Activated CD8-positive, alpha-beta T cell treated with anti-CD3 and anti-CD28 coated beads, Interleukin-2, amount 10 ng/mL, durations not matched to agents 7 days and 5 days (primary cell): ENCODE measurements at regions not wholly inside any gene's neighbourhood (a gene's known extent, or its start where the extent isn't known, plus 50 kb on each side); places are given as distances from the start of the nearest gene placed in this dataset.

Experiments used
- ATAC-seq: fragments of 150-1000 bp; cut with Tn5 transposase; one replicate; pipeline ENCODE4 v1.10.0; 2021; ENCODE audit warnings: moderate library complexity
- CTCF ChIA-PET: fragments of 350-600 bp; sonication (Branson Sonifier 250); formaldehyde crosslinking; loops from one replicate; lab custom pipeline; 2021; ENCODE audit warnings: antibody characterized with exemption; lab: Charles Lee
- POLR2A ChIA-PET: fragments of 350-600 bp; sonication (Branson Sonifier 250); formaldehyde crosslinking; loops from one replicate; lab custom pipeline; 2021; ENCODE audit warnings: antibody characterized with exemption; lab: Charles Lee
- DNase-seq: peaks from one replicate; pipeline ENCODE4 v3.0.0-alpha.2; 2020
- H3K27ac Mint-ChIP-seq: one replicate; pipeline ENCODE4 v1.8.0; 2021; ENCODE audit warnings: mild to moderate bottlenecking, mixed read lengths
- H3K27me3 Mint-ChIP-seq: one replicate; pipeline ENCODE4 v1.8.0; 2021; ENCODE audit warnings: low read depth, mixed read lengths
- H3K36me3 Mint-ChIP-seq: one replicate; pipeline ENCODE4 v1.8.0; 2021; ENCODE audit warnings: low read depth, mixed read lengths
- H3K4me1 Mint-ChIP-seq: one replicate; pipeline ENCODE4 v1.8.0; 2021; ENCODE audit warnings: low read depth, mixed read lengths
- H3K4me3 Mint-ChIP-seq: one replicate; pipeline ENCODE4 v1.8.0; 2021; ENCODE audit warnings: mild to moderate bottlenecking, mixed read lengths
- H3K9me3 Mint-ChIP-seq: one replicate; pipeline ENCODE4 v1.8.0; 2022; ENCODE audit warnings: mixed read lengths; ENCODE audit not compliant: insufficient read depth

DNA sequence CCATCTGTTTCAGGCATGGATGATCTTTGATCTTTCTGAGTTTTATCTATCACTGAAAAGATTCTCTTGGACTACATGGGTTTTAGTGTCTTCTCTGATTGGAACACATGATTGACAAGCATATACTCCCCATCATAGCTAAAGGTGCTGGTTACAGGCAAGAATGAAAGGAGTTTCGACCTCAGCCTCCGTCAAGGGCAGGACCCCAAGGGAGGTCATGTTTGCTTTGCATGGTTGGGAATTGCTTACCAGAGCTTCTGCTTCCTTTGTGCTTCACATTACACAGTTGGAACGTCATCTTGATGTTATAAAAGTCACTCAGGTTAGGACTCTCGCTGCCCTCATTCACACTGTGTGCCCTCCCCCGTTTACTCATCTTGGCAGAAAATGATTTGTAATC is 287.7 kb downstream of the PIK3C3 start:
- ChIA-PET POLR2A (no interaction called here), CTCF (no interaction called here)
- Mint-ChIP-seq H3K9me3 (peaks cover 4% of the 10 kb centered on the region), H3K4me3 (no peak overlapping the region), H3K36me3 (no peaks in the 10 kb centered on the region), H3K27ac (no peak overlapping the region), H3K4me1 (no peaks in the 10 kb centered on the region), H3K27me3 (no peaks in the 10 kb centered on the region)
- ATAC-seq, result no peak
- DNase-seq, result no peak

DNA sequence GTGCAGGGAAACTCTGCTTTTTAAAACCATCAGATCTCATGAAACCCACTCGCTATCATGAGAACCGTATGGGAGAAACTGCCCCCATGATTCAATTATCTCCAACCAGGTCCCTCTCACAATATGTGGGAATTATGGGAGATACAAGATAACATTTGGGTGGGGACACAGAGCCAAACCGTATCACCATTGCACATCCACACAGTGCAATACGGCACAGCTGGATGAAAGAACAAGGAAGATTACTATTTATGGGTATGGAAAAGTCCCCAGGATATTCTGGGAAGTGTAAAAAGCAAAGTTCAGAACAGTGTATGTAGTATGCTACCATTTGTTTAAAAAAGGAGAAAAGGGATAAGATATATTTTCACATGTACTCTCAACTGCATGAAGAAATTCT is 290.1 kb downstream of the PIK3C3 start:
- ATAC-seq (no peak), DNase-seq (no peak)
- ChIA-PET CTCF (no interaction called here), POLR2A (no interaction called here)
- H3K36me3 Mint-ChIP-seq, result no peaks in the 10 kb centered on the region
- no peak overlapping the region for H3K27ac Mint-ChIP-seq
- H3K9me3 Mint-ChIP-seq, result no peaks in the 10 kb centered on the region
- H3K4me1 Mint-ChIP-seq, result no peaks in the 10 kb centered on the region
- H3K4me3 Mint-ChIP-seq, result no peak overlapping the region
- H3K27me3 Mint-ChIP-seq, result no peaks in the 10 kb centered on the region

DNA sequence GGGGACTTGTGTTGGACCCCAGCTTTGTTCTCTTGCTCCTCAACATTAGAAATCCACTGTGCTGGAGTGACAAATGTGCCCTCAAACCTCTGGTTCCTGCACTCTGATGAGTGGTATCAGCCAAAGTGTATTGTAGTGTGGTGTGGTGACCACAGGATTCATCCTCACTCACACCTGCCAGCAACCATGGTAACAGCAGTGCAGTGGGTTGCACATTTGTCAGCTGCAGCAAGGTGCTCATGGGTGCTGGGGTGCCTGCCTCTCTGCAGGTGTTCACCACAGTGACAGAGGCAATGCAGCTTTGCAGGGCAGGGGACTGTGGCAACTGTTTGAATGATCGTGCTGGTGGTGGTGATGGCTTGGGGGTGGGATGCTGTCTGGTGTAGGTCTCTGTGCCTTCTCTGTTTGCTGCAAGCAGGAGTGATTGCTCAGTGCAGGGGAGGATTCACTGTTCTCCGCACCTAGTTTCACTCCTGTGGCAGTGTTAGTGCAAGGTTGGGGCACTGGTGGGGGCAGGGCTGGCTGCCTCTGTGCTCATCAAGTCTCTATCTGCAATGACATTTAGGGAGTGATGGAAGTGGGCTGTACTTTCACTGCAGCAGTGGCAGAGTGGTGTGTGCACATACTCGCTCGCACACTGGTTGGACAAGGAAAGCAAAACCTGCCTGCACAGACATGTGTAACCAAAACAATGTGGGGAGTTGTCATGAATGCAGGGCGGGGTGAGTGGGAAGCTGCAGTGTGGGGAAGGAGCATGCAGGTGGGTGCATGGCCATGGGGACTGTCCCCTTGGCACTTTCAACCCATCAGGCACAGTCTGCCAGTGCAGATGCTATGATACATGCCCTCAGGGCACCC is 301.1 kb downstream of the PIK3C3 start:
- H3K36me3 Mint-ChIP-seq, result no peaks in the 10 kb centered on the region

GRCh38 chr18:42258301-42258965 is 303.4 kb downstream of the PIK3C3 start:
- Mint-ChIP-seq H3K9me3 (no peaks in the 10 kb centered on the region), H3K36me3 (no peaks in the 10 kb centered on the region), H3K27ac (no peak overlapping the region), H3K4me3 (no peak overlapping the region), H3K27me3 (no peaks in the 10 kb centered on the region), H3K4me1 (no peaks in the 10 kb centered on the region)
- POLR2A ChIA-PET, result no interaction called here
- CTCF ChIA-PET, result no interaction called here
- DNase-seq, result no peak
- ATAC-seq, result no peak

More for the DNA sequence above, 301.1 kb downstream of the PIK3C3 start:
- Mint-ChIP-seq H3K27me3 (no peaks in the 10 kb centered on the region), H3K4me3 (no peak overlapping the region), H3K9me3 (no peaks in the 10 kb centered on the region), H3K4me1 (no peaks in the 10 kb centered on the region), H3K27ac (no peak overlapping the region)
- ChIA-PET POLR2A (no interaction called here), CTCF (no interaction called here)
- no peak for ATAC-seq
- no peak for DNase-seq

GRCh38 chr18:42261731-42262130 is 306.7 kb downstream of the PIK3C3 start:
- no peak for DNase-seq
- no peak for ATAC-seq
- ChIA-PET POLR2A (no interaction called here), CTCF (no interaction called here)
- H3K27ac Mint-ChIP-seq, result no peak overlapping the region
- no peaks in the 10 kb centered on the region for H3K4me1 Mint-ChIP-seq
- H3K27me3 Mint-ChIP-seq, result no peaks in the 10 kb centered on the region
- H3K36me3 Mint-ChIP-seq, result no peaks in the 10 kb centered on the region
- no peak overlapping the region for H3K4me3 Mint-ChIP-seq
- no peaks in the 10 kb centered on the region for H3K9me3 Mint-ChIP-seq

GRCh38 chr18:42264497-42264896 is 309.5 kb downstream of the PIK3C3 start:
- H3K4me1 Mint-ChIP-seq, result no peaks in the 10 kb centered on the region

DNA sequence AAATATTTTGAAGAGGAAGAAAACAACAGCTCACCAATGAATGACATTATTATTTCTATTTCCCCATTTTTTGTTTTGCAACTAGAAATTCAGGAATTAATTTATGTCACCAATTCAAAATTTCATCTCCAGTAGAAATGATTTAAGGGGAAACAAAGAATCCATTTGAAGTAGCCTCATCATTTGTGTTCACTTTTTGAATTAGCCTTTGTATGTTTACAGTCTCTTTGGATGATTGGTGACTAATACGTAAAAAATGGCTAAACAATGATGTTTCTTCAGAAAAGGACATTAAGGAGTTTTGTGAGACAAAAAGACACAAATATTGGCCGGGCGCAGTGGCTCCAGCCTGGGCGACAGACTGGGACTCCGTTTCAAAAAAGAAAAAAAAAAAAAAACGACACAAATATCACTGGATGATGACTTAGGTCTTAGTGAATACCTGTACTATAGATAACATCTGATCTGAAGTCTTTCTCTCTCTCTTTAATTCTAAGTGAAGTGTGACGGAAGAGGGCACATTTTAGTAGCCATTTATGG is 313.2 kb downstream of the PIK3C3 start:
- no peak for DNase-seq
- Mint-ChIP-seq H3K9me3 (no peaks in the 10 kb centered on the region), H3K27me3 (no peaks in the 10 kb centered on the region), H3K4me3 (no peak overlapping the region), H3K36me3 (no peaks in the 10 kb centered on the region), H3K4me1 (no peaks in the 10 kb centered on the region), H3K27ac (no peak overlapping the region)
- no peak for ATAC-seq
- CTCF ChIA-PET, result interaction anchor here (1.6 kb wide), 1 partner anchor 30 kb away, joined by 4 read pairs; no protein-coding TSS in a partner anchor
- POLR2A ChIA-PET, result no interaction called here

More at GRCh38 chr18:42264497-42264896, 309.5 kb downstream of the PIK3C3 start:
- ATAC-seq (no peak), DNase-seq (no peak)
- no peak overlapping the region for H3K27ac Mint-ChIP-seq
- no peaks in the 10 kb centered on the region for H3K27me3 Mint-ChIP-seq
- ChIA-PET CTCF (no interaction called here), POLR2A (no interaction called here)
- H3K4me3 Mint-ChIP-seq, result no peak overlapping the region
- no peaks in the 10 kb centered on the region for H3K36me3 Mint-ChIP-seq
- no peaks in the 10 kb centered on the region for H3K9me3 Mint-ChIP-seq

- ChIA-PET POLR2A (no interaction called here), CTCF (no interaction called here)
- no peaks in the 10 kb centered on the region for H3K36me3 Mint-ChIP-seq
- no peak overlapping the region for H3K4me3 Mint-ChIP-seq
- H3K27ac Mint-ChIP-seq, result no peak overlapping the region
- DNase-seq, result no peak
- H3K4me1 Mint-ChIP-seq, result no peaks in the 10 kb centered on the region
- no peaks in the 10 kb centered on the region for H3K27me3 Mint-ChIP-seq
- ATAC-seq, result no peak
- H3K9me3 Mint-ChIP-seq, result no peaks in the 10 kb centered on the region
Observed at GRCh38 chr18:42268798-42269197, 313.8 kb downstream of the PIK3C3 start.

DNA sequence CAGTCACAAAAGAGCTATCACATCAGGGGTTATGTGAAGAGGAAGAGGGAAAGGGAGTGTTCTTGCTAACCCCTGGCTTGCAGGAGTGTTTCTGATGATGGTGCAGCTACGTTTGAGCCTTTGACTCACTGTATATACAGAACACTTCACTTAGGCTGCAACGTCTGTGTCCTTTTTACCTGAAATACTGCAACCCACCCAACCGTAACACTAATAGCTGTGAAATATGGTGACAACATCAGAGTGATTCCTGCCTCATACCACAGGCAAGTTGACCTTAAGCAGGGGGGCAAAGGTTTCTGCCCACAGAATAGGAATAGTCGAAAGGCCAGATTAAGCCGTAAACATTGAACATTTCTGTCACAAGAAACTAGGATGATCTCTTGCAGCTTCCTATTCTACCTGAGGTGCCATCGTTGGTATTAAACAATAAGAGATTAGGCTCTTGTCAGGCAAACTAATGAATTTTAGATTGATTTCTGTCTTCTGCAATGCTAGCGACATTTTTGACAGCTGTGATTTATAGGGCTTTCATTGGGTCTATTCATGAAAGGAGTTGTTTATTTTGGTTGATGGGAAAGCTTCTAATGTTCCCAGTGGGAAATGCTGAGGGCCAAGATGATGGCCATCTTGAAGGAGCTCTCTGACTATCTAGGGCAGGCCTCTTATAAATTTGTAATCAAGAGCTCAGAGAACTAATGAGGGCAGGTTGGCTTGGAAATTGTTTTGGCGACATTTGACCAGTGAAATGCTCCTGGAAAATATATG is 316.8 kb downstream of the PIK3C3 start:
- Mint-ChIP-seq H3K27ac (no peak overlapping the region), H3K4me1 (no peaks in the 10 kb centered on the region), H3K9me3 (no peaks in the 10 kb centered on the region), H3K27me3 (no peaks in the 10 kb centered on the region), H3K4me3 (no peak overlapping the region), H3K36me3 (no peaks in the 10 kb centered on the region)
- ChIA-PET CTCF (interaction anchor here (5.8 kb wide), 1 partner anchor 158 kb away, joined by 24 read pairs; no protein-coding TSS in a partner anchor), POLR2A (no interaction called here)
- DNase-seq (no peak), ATAC-seq (no peak)

- ChIA-PET CTCF (interaction anchor here (5.8 kb wide), 1 partner anchor 160 kb away, joined by 24 read pairs; no protein-coding TSS in a partner anchor), POLR2A (no interaction called here)
- H3K36me3 Mint-ChIP-seq, result no peaks in the 10 kb centered on the region
- ATAC-seq, result no peak
- H3K27ac Mint-ChIP-seq, result no peak overlapping the region
- no peak overlapping the region for H3K4me3 Mint-ChIP-seq
- H3K9me3 Mint-ChIP-seq, result no peaks in the 10 kb centered on the region
- H3K4me1 Mint-ChIP-seq, result no peaks in the 10 kb centered on the region
- DNase-seq, result no peak
- H3K27me3 Mint-ChIP-seq, result no peaks in the 10 kb centered on the region
Observed at GRCh38 chr18:42274488-42275137, 319.6 kb downstream of the PIK3C3 start.

GRCh38 chr18:42275138-42275535 is 320.1 kb downstream of the PIK3C3 start:
- no peak overlapping the region for H3K4me3 Mint-ChIP-seq
- H3K27me3 Mint-ChIP-seq, result no peaks in the 10 kb centered on the region
- POLR2A ChIA-PET, result no interaction called here
- no peaks in the 10 kb centered on the region for H3K36me3 Mint-ChIP-seq
- CTCF ChIA-PET, result interaction anchor here (5.8 kb wide), 1 partner anchor 161 kb away, joined by 24 read pairs; no protein-coding TSS in a partner anchor
- no peaks in the 10 kb centered on the region for H3K9me3 Mint-ChIP-seq
- ATAC-seq, result no peak
- no peaks in the 10 kb centered on the region for H3K4me1 Mint-ChIP-seq
- no peak for DNase-seq
- no peak overlapping the region for H3K27ac Mint-ChIP-seq
